ENCODE measurements at regions not wholly inside any gene's neighbourhood (a gene's known extent, or its start where the extent isn't known, plus 50 kb on each side); places are given as distances from the start of the nearest gene placed in this dataset.

DNA sequence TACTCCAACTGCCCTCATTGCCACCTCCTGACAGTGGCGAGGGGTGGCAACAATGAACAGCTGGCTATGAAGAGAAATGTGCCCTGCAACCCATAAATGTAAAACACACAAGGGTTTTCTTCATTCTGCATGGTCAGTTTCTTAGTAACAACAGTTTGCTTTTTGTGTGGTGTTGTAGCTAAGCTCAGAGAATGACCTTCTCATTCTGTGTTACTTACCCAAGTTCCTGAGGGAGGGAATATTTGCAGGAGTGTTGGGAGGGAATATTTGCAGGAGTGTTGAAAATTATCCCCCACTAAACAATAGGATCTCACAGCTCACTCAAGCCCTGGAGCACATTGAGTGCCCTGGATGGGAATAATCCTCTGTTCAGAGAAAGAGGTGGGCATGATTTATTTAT is 456.4 kb upstream of the CDH4 start:
- no peak for DNase-seq (ENCODE audit: low read depth in 2 of 2)

DNA sequence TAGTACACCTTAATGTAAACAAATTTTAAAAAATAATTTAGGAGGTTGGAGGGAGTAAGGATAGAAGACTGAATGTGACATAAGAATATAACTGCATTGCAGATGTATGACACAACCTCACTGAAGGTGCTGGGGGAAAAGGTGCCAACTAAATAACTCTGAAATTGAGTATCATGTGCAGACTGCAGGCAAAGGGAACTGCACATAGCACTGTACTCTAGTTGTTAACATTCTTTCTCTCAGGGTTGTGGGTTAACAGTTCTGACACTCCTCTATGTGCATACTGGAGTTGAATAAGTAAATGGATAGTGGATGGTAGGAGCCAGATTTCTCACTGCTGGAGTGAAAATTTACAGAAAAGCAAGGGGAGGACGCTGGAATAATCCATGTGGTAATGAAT is 451.9 kb upstream of the CDH4 start:
- no peak for DNase-seq (ENCODE audit: low read depth in 2 of 2)

DNA sequence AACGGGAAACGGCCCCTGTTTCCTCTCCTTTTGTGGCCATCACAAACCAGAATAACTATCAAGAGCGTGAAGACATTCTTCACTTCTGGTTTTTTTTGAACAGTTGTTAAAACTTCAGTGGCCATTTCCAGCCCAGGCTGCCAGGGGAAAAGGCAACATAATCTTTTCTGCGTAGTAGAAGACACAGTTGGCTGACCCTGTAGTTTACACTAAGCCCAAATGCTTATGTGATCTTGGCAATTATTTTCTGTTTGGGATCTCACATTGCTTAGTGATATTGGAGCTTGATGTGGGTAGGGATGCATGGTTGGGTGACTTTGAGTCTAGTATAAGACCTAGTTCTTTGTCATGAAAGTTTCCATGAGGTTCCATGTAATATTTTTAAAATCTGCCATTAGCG is 449.4 kb upstream of the CDH4 start:
- no peak for DNase-seq (ENCODE audit: low read depth in 2 of 2)

DNA sequence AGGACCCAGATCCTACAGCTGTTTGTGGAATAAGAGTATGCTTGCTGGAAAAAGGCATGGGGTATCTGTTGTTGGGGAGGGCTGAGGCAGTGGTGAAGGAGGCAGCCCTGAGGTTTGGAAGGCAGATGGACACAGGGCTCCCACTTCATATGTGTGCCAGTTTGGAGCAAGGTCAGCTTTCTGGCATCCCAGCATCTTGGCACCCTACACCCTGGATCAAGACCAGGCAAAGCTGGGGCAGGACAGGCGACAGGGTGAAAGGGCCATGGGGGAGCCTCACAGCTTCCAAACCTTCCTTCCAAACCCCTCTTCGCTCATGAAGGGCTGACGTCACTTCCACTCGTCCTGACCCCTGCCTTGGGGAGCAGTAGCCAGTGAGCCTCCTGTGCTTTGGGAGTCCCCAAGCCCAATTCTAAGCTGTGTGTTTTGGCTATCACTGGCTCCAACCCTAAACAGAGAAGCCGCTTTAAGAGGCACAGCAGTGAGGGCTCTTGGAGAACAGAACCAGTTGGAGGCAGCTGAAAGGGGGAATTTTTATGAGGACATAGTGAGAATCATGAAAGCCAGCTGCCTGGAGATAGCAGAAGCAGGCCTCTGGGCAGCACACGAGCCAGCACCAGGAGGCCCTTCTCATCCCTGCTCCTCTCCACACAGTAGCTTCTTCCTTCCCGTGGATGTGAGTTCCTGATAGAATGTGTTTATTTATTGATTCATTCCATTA is 448.6 kb upstream of the CDH4 start:
- no peak for DNase-seq (ENCODE audit: low read depth in 2 of 2)

DNA sequence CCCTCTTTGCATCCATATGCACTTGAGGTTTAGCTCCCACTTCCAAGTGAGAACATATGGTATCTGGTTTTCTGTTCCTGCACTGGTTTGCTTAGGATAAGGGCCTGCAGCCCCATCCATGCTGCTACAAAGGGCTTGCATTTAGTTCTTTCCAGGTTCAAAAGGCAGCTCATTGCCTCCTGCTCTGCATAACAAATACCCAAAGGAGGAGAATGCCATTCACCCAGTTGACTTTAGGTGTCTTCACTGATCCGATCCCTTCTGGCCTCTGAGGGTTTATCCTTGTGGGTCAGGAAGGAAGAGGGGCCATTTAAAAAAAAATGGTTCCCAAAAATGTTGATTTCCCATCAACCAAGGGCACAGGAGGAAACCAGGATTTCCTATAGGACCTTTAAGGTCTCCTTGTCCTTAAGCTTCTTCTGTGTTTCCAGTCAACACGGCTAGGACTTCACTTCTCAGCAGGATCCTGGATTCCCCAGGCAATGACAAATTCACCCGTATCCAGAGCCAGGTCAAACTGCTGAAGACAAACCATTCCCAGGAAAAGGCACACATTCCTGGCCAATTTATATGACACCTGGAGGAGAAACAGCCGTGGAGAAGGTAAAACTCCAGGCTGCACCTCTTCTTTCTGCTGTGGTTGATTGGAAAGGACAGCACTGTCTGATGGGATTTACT is 447.7 kb upstream of the CDH4 start:
- no peak for DNase-seq (ENCODE audit: low read depth in 2 of 2)

DNA sequence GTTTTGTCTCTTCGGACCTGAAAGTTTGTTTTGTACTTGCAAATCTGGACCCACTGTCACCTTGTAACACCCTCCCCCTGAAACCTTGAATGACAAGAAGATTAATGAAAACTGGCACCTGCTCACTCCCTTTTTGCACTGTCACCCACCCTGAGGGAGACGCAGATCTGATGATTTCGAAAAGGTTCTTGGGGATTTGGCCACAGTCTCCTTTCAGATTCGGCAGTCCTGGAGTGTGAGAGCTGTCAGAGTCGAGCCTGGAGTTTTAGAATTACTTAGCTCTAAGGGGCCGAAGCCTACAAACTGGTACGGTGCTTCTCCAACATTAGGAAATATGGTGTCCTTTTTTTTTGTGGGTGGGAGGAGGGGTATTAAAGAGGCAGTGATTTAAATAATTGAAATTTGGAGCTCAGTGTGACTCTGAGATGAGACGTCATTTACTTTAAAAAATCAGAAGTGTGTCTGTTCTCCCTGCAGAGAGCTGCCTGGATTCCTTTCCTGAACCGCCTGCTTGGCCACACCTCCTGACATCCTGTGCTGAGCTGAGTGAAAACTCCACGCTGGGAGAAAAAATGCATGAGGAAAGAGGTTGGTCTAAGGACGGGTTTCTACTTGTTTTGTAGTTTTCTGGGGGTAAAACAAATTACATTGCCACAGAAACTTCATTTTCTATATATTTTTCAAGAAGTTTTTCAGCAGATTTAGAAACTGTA is 447.0 kb upstream of the CDH4 start:
- DNase-seq (ENCODE audit: low read depth in 2 of 2): no peak

DNA sequence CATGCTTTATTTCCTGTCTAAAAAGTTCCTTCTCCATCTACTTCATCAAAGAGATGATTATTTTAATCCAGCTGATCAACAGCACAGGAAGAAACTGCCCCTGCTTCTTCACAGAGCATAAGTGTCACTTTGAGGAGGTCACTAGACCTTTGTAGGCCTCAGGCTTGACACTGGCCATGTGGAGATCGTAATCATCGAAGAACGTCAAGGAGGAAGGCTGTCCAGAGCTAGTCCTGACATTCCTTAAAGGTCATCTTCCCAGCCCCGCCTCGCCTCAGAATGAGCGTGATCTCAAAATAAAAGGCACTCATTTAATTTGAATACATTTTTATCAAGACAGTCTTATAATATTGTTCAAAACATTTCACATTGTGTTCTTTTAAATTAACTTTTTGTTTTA is 445.7 kb upstream of the CDH4 start:
- DNase-seq (ENCODE audit: low read depth in 2 of 2): no peak

DNA sequence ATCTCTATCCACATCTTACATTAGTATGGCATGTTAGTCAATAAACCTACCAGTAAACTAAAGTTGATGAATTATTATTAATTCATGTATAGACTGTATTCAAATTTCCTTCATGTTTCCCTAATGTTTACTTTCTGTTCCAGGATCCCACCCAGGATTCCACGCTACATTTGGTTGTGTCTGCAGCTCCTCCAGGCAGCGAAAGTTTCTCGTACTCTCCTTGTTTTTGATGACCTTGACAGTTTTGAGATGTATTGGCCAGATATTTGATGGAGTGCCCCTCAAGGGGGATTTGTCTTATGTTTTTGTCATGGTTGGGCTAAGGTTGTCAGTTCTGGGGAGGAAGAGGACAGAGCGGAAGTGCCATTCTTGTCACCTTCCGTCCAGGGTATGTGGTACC is 445.2 kb upstream of the CDH4 start:
- DNase-seq (ENCODE audit: low read depth in 2 of 2): no peak

DNA sequence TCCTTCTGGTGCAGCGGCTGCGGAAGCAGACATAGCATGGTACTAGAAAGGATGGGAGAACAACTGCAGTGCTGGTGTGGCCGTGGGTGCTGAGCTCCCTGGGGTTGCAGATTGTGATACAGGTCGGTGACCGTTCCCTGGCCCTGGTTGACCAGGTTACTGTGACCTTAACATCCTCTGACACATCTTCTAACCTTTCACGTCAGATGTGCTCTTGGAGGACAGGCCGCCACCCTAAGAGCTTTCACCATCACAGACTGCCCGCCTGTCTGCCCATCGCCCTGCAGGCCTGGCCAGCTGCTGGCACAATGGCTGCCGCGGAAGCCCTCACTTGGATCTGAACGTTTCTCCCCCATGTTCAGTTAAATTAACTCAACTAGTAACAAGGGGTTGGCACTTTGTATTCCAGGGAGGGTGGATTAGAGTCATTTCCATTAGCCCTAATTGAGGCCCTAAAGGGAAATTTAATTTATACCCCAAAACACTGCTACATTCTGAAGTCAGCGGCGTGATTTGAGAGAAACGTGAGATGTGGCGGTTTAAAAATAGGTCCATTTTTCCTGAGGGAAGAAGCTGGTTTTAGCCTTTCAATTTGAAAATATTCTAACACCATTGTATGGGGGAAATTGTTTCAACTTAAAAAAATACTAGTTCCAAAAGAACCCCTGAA is 443.9 kb upstream of the CDH4 start:
- no peak for DNase-seq (ENCODE audit: low read depth in 2 of 2)

DNA sequence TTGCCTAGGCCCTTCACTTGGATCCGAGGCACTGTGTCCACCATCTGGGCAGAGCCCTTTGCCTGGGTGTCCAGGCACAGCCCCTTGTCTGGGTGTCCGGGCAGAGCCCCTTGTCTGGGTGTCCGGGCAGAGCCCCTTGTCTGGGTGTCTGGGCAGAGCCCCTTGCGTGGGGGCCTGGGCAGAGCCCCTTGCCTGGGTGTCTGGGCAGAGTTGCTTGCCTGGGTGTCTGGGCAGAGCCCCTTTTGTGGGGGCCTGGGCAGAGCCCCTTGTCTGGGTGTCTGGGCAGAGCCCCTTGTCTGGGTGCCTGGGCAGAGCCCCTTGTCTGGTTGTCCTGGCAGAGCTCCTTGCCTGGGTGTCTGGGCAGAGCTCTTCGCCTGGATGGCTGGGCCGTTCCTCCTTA is 443.4 kb upstream of the CDH4 start:
- DNase-seq (ENCODE audit: low read depth in 2 of 2): no peak

DNA sequence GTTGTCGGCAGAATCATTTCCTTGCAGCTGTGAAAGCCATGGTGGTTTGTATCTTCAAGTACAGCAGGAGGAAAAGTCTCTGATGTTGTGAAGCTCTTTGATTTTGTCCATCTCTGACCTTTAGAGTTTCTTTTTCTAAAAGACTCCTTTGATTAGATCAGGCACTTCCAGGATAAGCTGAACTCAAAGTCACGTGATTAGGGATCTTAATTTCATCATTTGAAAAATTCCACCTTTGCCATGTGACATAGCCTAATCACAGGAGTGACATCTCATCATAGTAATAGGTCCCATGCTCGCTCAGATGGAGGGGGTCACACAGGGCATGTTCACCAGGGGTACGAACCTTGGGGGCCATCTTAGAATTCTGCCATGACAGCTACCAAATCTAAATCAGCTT is 441.5 kb upstream of the CDH4 start:
- DNase-seq (ENCODE audit: low read depth in 2 of 2): no peak

DNA sequence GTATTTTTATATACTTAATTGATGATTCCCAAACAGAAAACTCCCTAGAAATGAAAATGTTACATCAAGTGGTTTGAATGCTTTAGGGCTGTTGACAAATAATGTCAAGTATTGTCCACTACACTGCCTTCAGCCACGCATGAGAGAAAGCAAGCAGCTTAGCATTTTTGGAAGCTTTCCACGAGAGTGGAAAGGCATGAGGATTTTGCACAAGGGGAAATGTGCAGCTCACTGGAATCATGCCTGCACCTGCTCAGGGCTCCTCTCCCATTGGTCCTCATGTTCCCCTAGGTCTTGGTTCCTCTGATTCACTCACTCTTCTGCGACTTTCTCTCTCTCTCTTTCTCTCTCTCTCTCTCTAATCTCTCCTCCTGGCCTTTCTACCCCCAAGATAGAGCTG is 439.5 kb upstream of the CDH4 start:
- DNase-seq (ENCODE audit: low read depth in 2 of 2): no peak

DNA sequence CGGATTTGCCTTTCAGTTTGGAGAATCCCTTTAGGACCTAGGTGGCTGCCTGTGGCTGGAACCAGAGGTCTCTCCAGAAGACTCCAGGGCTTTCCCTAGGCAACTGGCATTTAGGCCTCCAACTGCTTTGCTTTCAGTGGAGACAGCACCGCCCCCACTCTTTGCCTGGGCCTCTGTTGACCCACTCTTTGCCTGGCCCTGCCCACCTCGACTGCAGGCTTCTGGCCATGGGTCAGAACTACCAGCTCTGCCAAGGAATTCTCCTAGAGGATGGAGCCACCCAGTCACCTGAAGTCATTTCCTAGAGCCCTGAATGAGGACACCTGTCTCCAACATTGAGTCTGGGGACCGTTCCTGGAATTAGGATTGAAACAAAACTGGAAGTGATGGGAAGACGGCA is 439.0 kb upstream of the CDH4 start:
- DNase-seq (ENCODE audit: low read depth in 2 of 2): no peak

DNA sequence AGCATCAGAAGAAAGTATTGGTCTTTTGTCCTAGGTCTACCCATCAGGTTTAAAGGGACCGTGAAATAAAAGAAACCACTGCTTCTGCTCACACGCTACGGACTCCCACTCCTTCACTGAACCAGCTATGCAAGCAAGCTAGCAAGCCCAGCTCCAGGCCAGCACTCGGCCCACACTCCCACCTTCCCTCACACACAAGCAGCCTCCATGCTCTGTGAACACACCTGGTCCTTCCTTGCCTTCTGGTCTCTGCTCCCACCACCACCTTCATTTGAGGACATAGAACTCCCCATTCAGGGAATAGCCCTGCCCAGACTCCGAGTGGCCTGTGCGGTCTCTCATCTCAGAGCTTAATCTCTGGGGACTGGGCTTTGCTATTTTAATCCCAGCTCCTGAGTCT is 436.4 kb upstream of the CDH4 start:
- no peak for DNase-seq (ENCODE audit: low read depth in 2 of 2)

DNA sequence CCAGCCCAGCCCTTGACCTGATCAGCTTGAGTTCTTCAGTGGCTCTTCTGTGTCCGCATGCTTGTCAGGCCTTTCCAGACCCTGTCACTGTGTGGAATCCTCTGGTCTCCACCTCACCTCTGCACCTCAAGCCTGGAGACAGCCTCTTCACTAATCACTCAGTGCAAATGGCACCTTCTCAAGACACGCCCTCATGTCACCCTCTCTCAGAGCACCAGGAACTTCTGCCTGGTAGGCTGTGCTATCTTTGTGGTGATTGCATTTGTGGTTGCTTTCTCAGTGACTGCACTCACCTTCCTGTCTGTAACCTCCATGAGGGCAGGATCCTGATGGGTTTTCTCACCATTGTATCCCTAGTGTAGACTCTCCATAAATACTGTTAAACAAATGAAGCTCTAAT is 435.2 kb upstream of the CDH4 start:
- no peak for DNase-seq (ENCODE audit: low read depth in 2 of 2)

DNA sequence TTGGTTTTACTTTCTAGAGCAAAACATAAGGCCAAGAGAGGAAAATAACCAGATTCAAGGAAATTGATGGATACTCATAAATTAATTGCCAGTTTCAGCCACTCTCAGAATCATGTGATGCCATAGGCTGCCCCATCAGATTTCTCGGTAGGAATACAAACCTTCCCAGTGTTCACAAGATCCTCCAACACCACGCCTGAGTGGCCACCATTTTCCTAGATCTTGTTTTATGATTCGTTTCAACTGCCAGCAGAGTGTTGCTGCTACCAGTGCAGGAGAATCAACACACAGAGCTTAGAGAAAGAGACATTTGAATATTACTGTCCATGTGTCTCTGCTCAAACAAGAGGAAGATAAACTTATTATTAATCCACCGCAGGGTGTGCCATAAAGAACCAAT is 434.2 kb upstream of the CDH4 start:
- DNase-seq (ENCODE audit: low read depth in 2 of 2): no peak

DNA sequence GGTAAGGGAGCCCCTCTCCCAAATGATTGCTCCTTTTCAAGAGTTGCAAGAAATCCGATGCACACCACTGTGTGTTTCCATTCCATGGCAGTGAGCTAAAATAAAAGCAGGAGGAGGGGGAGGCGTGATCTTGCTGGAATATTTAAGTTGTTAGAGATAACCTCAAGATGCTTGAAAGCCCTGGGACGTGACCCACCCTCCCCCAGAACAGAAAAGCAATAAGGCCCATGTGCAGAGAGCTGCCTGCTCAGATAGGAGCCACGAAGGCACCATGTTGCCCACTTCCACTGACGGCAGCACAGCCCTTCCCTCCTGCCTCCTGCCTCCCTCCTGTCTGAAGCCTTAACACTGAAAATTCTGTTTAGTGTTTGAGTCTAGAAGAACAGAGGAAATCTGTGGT is 432.6 kb upstream of the CDH4 start:
- DNase-seq (ENCODE audit: low read depth in 2 of 2): no peak

DNA sequence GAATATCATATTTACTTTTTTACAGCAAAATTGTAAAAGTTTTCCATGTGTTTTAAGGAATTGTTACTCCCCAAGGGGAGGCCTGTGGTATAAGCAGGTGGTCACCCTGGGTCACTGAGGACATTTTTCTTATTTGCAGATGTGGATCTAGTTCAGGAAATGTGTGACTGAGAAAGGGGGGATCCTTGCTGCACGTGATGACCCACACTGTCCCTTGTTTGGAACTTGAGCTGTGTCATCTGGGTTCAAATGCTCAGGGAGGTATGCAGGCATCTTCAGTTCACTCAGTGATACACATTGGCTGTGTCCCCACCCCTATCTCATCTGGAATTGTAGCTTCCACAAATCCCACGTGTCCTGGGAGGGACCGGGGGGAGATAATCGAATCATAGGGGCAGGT is 431.9 kb upstream of the CDH4 start:
- no peak for DNase-seq (ENCODE audit: low read depth in 2 of 2)

DNA sequence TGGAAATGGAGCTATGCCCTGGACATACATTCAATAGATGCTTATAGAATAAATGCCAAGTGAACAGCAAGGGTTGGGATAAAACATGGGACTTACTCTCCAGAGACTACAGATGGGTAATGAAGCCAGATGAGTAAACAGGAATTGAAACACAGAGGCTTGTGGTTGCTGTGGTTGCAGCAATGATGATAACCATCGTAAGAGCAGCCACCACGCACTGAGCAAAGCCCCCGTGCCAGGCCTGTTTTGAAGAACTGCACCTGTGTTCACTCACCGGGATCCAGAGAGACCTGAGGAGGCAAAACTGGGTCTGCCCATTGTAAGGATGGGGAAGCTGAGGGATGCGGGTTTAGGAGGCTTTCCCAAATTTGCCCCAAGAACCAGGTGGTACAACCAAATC is 431.1 kb upstream of the CDH4 start:
- no peak for DNase-seq (ENCODE audit: low read depth in 2 of 2)

DNA sequence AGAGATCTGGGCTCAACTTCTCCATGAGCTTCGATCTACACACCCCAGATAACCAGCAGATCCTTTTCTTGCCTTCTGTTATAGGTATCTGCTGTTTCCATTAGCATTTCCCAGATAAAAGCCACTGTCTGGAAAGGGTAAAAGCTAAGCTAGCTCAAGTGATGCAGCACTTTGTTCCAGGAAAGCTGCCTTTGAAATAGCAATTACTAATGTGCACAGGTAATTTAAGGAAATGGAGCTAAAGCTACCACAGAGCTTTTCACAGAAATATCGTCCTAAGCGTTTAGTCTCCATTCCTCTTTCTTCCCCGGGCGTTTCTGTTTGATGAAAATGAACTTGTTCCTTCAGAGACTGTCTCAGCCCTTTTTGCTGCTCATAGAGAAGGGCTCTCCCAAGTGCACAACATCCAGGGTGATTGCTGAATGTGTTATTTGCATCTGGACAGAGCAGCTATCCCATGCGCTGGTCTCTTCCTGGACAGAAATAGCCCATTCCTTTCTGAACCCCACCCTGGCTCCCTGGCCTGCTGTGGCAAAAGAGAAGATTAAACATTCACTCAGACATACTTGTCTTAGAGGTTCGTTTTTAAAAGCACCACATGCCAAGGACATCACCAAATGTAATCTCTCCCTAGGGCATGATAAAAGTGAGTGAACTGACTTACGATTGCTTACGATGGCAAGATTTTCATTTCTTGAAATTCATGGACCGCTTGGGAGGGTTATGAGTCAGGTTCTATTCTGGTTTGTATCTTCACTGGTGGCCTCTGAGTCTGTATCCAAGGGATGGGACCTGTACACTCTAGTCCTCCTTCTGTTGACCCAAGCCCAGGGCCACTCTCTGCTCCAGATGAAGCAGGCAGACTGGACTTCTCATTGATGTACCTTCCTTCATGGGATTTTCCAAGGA is 429.1 kb upstream of the CDH4 start:
- DNase-seq (ENCODE audit: low read depth in 2 of 2): no peak

DNA sequence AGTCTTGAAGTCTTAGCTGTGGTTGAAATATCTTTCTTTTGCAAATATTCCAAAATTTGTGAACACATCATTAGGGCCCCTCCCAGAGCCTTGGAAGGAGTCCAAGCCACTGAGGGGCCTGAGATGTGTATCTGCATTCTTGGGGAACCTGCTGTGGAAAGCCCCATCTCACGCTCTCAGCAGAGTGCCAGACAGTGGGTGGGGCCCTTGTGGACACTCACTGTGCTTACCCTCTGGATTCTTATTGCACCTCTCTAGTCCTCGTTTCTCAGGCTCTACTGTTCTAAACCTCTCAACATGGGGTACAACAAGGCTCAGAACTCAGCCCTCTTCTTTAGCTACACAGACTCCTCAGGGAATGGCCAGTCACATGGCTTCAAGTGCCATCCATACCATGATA is 416.2 kb upstream of the CDH4 start:
- DNase-seq (ENCODE audit: low read depth in 2 of 2): no peak
